ENCODE measurements at regions not wholly inside any gene's neighbourhood (a gene's known extent, or its start where the extent isn't known, plus 50 kb on each side); places are given as distances from the start of the nearest gene placed in this dataset.

DNA sequence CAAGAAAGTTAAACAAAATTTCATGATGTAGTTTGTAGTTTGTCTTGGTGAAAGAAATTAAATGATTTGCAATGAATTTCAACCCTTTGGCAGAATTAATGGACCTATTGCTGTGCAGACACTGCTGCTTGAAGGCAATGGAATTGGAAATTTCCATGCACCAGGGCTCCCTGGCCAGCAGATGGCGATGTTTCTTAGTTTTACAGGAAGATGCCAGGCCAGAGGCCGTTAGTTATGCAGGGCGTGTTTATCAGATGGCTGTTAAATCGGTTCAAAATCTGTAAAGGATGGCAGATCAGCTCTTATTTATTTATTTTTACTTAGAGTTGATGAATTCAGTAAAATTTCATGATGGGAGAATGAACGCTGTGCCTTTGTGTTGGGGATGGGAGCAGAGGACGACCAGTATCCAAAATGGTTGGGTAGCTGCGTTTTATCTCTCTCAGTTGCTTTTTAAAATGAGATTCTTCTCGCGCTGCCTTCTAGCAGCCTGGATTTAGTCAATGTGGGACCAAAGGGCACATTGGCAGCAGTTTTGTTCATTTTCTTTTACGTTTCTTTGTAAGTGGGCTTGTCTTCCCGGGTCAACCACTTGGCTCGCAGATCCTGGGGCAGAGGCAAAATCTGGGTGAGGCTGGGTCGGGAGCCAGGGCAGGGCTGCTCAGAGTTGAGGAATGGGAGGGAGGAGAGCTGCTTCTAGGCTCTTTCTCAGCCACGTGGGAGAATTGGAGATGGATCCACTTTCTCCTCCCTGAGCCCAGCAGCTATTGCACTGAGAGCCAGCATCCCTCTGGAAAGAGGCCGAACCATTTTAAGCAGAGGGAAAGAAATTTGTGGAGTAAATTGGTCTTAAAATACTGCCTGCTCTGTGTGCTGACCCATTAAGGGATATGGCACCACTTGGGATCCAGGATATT lies 344.0 kb downstream of the PIK3C3 start:
- WGBS (ENCODE audit: insufficient coverage) = 63% methylated on average over 11 of the region's 15 CpGs

DNA sequence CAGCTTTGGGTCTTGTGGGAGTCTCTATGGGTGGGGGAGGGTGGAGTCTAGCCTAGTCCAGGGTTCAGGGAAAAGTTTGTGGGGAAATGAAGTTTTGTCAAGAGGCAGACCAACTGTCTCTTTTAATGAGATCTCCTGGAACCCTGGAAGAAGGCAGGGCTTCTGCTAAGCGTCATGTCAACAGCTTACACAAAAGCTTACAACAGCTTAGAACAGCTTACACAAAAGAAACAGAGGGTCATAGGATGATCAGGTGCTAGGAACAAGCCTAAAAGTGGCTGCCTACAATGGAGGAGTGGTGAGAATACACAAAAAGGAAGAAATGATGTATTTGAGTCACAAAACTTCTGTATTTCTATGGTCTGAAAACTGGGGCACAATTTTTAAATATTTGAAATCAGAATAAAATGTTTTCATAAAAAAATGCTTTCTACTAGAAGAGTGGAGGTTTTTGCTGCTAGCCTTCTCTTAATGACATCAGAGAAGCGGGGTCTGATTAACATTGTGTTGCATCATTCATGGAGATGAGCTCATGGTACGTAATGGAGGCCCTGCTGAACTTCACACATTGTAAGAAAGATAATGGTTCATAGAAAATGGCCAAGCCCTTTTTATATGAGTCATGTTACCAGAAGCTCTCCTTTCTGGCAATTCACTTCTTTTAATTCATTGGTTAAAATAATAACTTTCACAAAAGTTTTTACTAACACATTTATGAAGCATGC lies 351.0 kb downstream of the PIK3C3 start:
- no peak overlapping the region for H3K4me3 Mint-ChIP-seq

More for the DNA sequence above, 344.0 kb downstream of the PIK3C3 start:
- DNase-seq (peak in 27 of 35 experiments; percentile 1 to 55 (median 20)), ATAC-seq (replicated peaks in 1 of 4) (peak in 2 of 4 experiments; percentile 33 to 42)
- Mint-ChIP-seq H3K4me3 (no peak overlapping the region), H3K27ac (no peak overlapping the region), H3K36me3 (no peaks in the 10 kb centered on the region), H3K9me3 (no peaks in the 10 kb centered on the region), H3K27me3 (peaks cover 0 to 12% of the 10 kb centered on the region in 2 donors), H3K4me1 (no peaks in the 10 kb centered on the region)
- H3K36me3 ChIP-seq (ENCODE audit: control insufficient read depth in 2 of 2, extremely low read depth in 1 of 2, insufficient read depth in 1 of 2, low read length in 1 of 2) = no peaks in the 10 kb centered on the region
- no peaks in the 10 kb centered on the region for H3K27me3 ChIP-seq (replicated peaks in 1 of 2; ENCODE audit: control insufficient read depth in 2 of 2, extremely low read depth in 1 of 2, insufficient read depth in 2 of 2, low read length in 1 of 2)
- CTCF ChIA-PET = interaction anchor here (0.6 to 1.5 kb wide), 10 partner anchors 9 to 1217 kb away, joined by 3 to 7 read pairs (median 3); no protein-coding TSS in a partner anchor
- H3K4me3 ChIP-seq (ENCODE audit: control insufficient read depth in 1 of 2, extremely low read depth in 1 of 2, low read length in 1 of 2) = no peak overlapping the region
- no peaks in the 10 kb centered on the region for H3K9me3 ChIP-seq
- no peak overlapping the region for H3K27ac ChIP-seq (ENCODE audit: low read length)
- POLR2A ChIA-PET = interaction anchor here in 1 of 2 donors (0.7 kb wide), 1 partner anchor 9 kb away, joined by 6 read pairs; no protein-coding TSS in a partner anchor
- no peaks in the 10 kb centered on the region for H3K4me1 ChIP-seq (ENCODE audit: control insufficient read depth in 1 of 2, extremely low read depth in 1 of 2, insufficient read depth in 2 of 2, low read length in 2 of 2)

DNA sequence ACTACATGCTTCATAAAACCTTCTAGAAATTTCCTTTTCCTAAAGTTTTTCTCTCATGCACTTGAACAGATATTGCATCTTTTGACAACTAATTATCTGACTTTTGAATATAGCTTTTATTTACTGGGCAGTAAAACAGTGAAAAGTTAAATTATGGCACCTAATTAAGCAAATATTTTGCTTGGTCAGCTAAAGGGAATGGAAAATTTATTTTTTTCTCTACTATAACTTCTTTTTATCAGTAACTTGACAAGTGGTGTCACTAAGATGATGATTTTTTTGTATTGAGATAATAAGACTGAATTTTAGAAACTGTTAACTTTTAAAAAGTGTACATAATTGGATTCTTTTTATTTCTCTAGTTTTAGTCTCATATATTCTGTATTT lies 351.6 kb downstream of the PIK3C3 start:
- Histone ChIP-seq H3K36me3 (ENCODE audit: control insufficient read depth in 2 of 2, extremely low read depth in 1 of 2, insufficient read depth in 1 of 2, low read length in 1 of 2) (no peaks in the 10 kb centered on the region), H3K9me3 (no peaks in the 10 kb centered on the region), H3K27me3 (replicated peaks in 1 of 2; ENCODE audit: control insufficient read depth in 2 of 2, extremely low read depth in 1 of 2, insufficient read depth in 2 of 2, low read length in 1 of 2) (no peaks in the 10 kb centered on the region), H3K4me1 (ENCODE audit: control insufficient read depth in 1 of 2, extremely low read depth in 1 of 2, insufficient read depth in 2 of 2, low read length in 2 of 2) (no peaks in the 10 kb centered on the region), H3K27ac (ENCODE audit: low read length) (no peak overlapping the region), H3K4me3 (ENCODE audit: control insufficient read depth in 1 of 2, extremely low read depth in 1 of 2, low read length in 1 of 2) (no peak overlapping the region)
- H3K27me3 Mint-ChIP-seq = peaks cover 0 to 9% of the 10 kb centered on the region in 2 donors
- no peak overlapping the region for H3K4me3 Mint-ChIP-seq
- H3K27ac Mint-ChIP-seq = no peak overlapping the region
- DNase-seq (no peak), ATAC-seq (replicated peaks in 1 of 4) (no peak)
- no peaks in the 10 kb centered on the region for H3K4me1 Mint-ChIP-seq
- POLR2A ChIA-PET = no interaction called here
- no peaks in the 10 kb centered on the region for H3K36me3 Mint-ChIP-seq
- CTCF ChIA-PET = no interaction called here
- H3K9me3 Mint-ChIP-seq = no peaks in the 10 kb centered on the region

More for the DNA sequence above, 351.0 kb downstream of the PIK3C3 start:
- peaks cover 0 to 12% of the 10 kb centered on the region in 2 donors for H3K27me3 Mint-ChIP-seq
- Histone ChIP-seq H3K27ac (ENCODE audit: low read length) (no peak overlapping the region), H3K4me3 (ENCODE audit: control insufficient read depth in 1 of 2, extremely low read depth in 1 of 2, low read length in 1 of 2) (no peak overlapping the region), H3K27me3 (replicated peaks in 1 of 2; ENCODE audit: control insufficient read depth in 2 of 2, extremely low read depth in 1 of 2, insufficient read depth in 2 of 2, low read length in 1 of 2) (no peaks in the 10 kb centered on the region), H3K36me3 (ENCODE audit: control insufficient read depth in 2 of 2, extremely low read depth in 1 of 2, insufficient read depth in 1 of 2, low read length in 1 of 2) (no peaks in the 10 kb centered on the region), H3K4me1 (ENCODE audit: control insufficient read depth in 1 of 2, extremely low read depth in 1 of 2, insufficient read depth in 2 of 2, low read length in 2 of 2) (no peaks in the 10 kb centered on the region), H3K9me3 (no peaks in the 10 kb centered on the region)
- DNase-seq = no peak
- CTCF ChIA-PET = no interaction called here
- no peaks in the 10 kb centered on the region for H3K4me1 Mint-ChIP-seq
- no peaks in the 10 kb centered on the region for H3K36me3 Mint-ChIP-seq
- H3K27ac Mint-ChIP-seq = no peak overlapping the region
- no peaks in the 10 kb centered on the region for H3K9me3 Mint-ChIP-seq
- POLR2A ChIA-PET = no interaction called here
- no peak for ATAC-seq (replicated peaks in 1 of 4)
- WGBS (ENCODE audit: insufficient coverage) = 63% methylated on average over 1 of the region's 3 CpGs

DNA sequence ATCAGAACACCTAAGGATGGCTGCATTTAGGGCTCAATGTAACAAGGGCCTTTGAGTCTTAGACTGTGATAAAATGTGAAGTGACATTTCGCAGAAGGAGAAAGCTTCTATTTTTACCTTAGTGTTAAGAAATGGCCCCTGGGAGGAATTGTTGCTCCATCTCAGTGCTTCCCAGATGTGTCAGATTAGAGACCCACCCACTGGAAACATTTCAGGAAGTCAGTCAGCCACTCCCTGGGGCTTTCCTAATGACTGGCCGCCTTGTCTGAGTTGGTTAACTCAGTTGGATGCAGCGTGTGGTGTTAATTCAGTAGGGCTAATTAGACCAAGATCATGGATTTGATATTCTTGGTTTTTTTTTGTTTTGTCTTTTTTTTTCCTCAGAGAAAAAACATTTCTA lies 355.9 kb downstream of the PIK3C3 start:
- WGBS (ENCODE audit: insufficient coverage) = no CpG with 5 or more reads among the region's 3 CpGs
- no peak overlapping the region for H3K27ac Mint-ChIP-seq
- no peaks in the 10 kb centered on the region for H3K36me3 Mint-ChIP-seq
- Histone ChIP-seq H3K4me1 (ENCODE audit: control insufficient read depth in 1 of 2, extremely low read depth in 1 of 2, insufficient read depth in 2 of 2, low read length in 2 of 2) (no peaks in the 10 kb centered on the region), H3K4me3 (ENCODE audit: control insufficient read depth in 1 of 2, extremely low read depth in 1 of 2, low read length in 1 of 2) (no peak overlapping the region), H3K36me3 (ENCODE audit: control insufficient read depth in 2 of 2, extremely low read depth in 1 of 2, insufficient read depth in 1 of 2, low read length in 1 of 2) (no peaks in the 10 kb centered on the region), H3K27me3 (replicated peaks in 1 of 2; ENCODE audit: control insufficient read depth in 2 of 2, extremely low read depth in 1 of 2, insufficient read depth in 2 of 2, low read length in 1 of 2) (no peaks in the 10 kb centered on the region), H3K27ac (ENCODE audit: low read length) (no peak overlapping the region), H3K9me3 (no peaks in the 10 kb centered on the region)
- ATAC-seq (replicated peaks in 1 of 4) (no peak), DNase-seq (no peak)
- H3K9me3 Mint-ChIP-seq = peaks cover 0 to 2% (median 0%) of the 10 kb centered on the region in 3 donors
- ChIA-PET CTCF (interaction anchor here in 1 of 2 donors (0.7 to 1.1 kb wide), 2 partner anchors 10 to 39 kb away, joined by 3 read pairs; no protein-coding TSS in a partner anchor), POLR2A (interaction anchor here in 1 of 2 donors (0.7 kb wide), 1 partner anchor 71 kb away, joined by 4 read pairs; no protein-coding TSS in a partner anchor)
- no peak overlapping the region for H3K4me3 Mint-ChIP-seq
- peaks cover 0 to 5% of the 10 kb centered on the region in 2 donors for H3K27me3 Mint-ChIP-seq
- H3K4me1 Mint-ChIP-seq = no peaks in the 10 kb centered on the region

DNA sequence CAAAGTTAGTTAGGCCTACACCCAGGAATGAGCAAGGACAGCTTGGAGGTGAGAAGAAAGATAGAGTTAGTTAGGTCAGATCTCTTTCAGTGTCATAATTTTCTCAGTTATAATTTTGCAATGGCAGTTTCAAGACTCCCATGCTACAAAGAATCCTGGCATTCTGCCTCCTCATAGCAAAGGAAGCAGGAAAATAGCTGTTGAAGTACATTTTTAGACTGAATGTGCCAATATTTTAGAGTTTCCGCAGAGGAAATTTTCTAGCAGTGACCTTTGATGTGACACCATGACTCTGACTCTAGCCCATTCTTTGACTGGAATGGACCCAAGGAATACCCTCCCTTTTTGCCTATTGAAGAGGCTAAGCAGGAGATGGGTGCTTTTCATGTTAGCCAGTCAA lies 371.7 kb downstream of the PIK3C3 start:
- no peak for DNase-seq
- Histone ChIP-seq H3K4me1 (ENCODE audit: control insufficient read depth in 1 of 2, extremely low read depth in 1 of 2, insufficient read depth in 2 of 2, low read length in 2 of 2) (no peaks in the 10 kb centered on the region), H3K9me3 (no peaks in the 10 kb centered on the region), H3K27me3 (replicated peaks in 1 of 2; ENCODE audit: control insufficient read depth in 2 of 2, extremely low read depth in 1 of 2, insufficient read depth in 2 of 2, low read length in 1 of 2) (no peaks in the 10 kb centered on the region), H3K36me3 (ENCODE audit: control insufficient read depth in 2 of 2, extremely low read depth in 1 of 2, insufficient read depth in 1 of 2, low read length in 1 of 2) (no peaks in the 10 kb centered on the region), H3K4me3 (ENCODE audit: control insufficient read depth in 1 of 2, extremely low read depth in 1 of 2, low read length in 1 of 2) (no peak overlapping the region), H3K27ac (ENCODE audit: low read length) (no peak overlapping the region)
- ChIA-PET CTCF (no interaction called here), POLR2A (no interaction called here)
- no peak for ATAC-seq (replicated peaks in 1 of 4)
- H3K9me3 Mint-ChIP-seq = no peaks in the 10 kb centered on the region
- no peak overlapping the region for H3K27ac Mint-ChIP-seq
- H3K36me3 Mint-ChIP-seq = no peaks in the 10 kb centered on the region
- no CpG with 5 or more reads among the region's 1 CpG for WGBS (ENCODE audit: insufficient coverage)
- no peaks in the 10 kb centered on the region for H3K27me3 Mint-ChIP-seq
- no peaks in the 10 kb centered on the region for H3K4me1 Mint-ChIP-seq
- no peak overlapping the region for H3K4me3 Mint-ChIP-seq

DNA sequence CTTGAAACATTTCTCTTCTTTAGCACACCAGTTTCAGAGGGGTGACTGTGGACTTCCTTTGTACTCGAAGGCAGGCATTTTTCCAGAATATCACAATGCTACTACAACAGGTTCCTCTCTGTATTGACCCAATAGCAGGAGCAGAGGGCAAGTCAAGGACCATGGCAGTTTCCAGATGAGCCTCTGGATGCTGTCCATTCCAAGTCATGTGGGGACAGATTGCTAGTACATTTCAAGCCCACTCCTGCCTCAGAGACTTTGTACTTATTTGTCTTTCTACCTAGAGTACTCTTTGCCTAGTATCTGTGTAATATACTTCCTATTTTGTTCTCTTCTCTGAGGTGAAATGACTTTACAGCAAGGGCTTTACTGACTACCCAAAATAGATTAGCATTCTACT lies 373.9 kb downstream of the PIK3C3 start:
- CTCF ChIA-PET = no interaction called here
- H3K4me1 Mint-ChIP-seq = no peaks in the 10 kb centered on the region
- H3K27ac ChIP-seq (ENCODE audit: low read length) = no peak overlapping the region

More for the DNA sequence above, 373.9 kb downstream of the PIK3C3 start:
- Histone ChIP-seq H3K9me3 (no peaks in the 10 kb centered on the region), H3K36me3 (ENCODE audit: control insufficient read depth in 2 of 2, extremely low read depth in 1 of 2, insufficient read depth in 1 of 2, low read length in 1 of 2) (no peaks in the 10 kb centered on the region), H3K4me3 (ENCODE audit: control insufficient read depth in 1 of 2, extremely low read depth in 1 of 2, low read length in 1 of 2) (no peak overlapping the region), H3K27me3 (replicated peaks in 1 of 2; ENCODE audit: control insufficient read depth in 2 of 2, extremely low read depth in 1 of 2, insufficient read depth in 2 of 2, low read length in 1 of 2) (no peaks in the 10 kb centered on the region), H3K4me1 (ENCODE audit: control insufficient read depth in 1 of 2, extremely low read depth in 1 of 2, insufficient read depth in 2 of 2, low read length in 2 of 2) (no peaks in the 10 kb centered on the region)
- Mint-ChIP-seq H3K4me3 (no peak overlapping the region), H3K27ac (no peak overlapping the region), H3K36me3 (no peaks in the 10 kb centered on the region), H3K9me3 (peaks cover 0 to 5% (median 2%) of the 10 kb centered on the region in 3 donors), H3K27me3 (no peaks in the 10 kb centered on the region)
- 17% methylated on average over 1 of the region's 1 CpG for WGBS (ENCODE audit: insufficient coverage)
- POLR2A ChIA-PET = no interaction called here
- no peak for ATAC-seq (replicated peaks in 1 of 4)
- DNase-seq = no peak

All from T-cell (primary cell).